ENCODE measurements at regions not wholly inside any gene's neighbourhood (a gene's known extent, or its start where the extent isn't known, plus 50 kb on each side); places are given as distances from the start of the nearest gene placed in this dataset.

- Histone ChIP-seq H2BK15ac (ENCODE audit: low read length) (no peak overlapping the region), H4K91ac (replicated peaks; ENCODE audit: insufficient read length, low read length) (no peak overlapping the region), H2BK5ac (ENCODE audit: low read depth, low read length) (no peak overlapping the region), H3K4me1 (replicated peaks in 1 of 4; ENCODE audit: control insufficient read depth in 3 of 4, insufficient read depth in 4 of 4, low read length in 3 of 4) (peaks cover 0 to 4% (median 1%) of the 10 kb centered on the region in 4 experiments; a peak in 1 of 7 replicates), H3K79me2 (ENCODE audit: control insufficient read depth in 1 of 2, insufficient read depth in 2 of 2, low read length in 2 of 2) (no peaks in the 10 kb centered on the region), H3K79me1 (ENCODE audit: low read depth, low read length) (no peaks in the 10 kb centered on the region), H3K4me2 (ENCODE audit: insufficient read depth in 1 of 2, low read depth in 2 of 2, low read length in 2 of 2) (no peak overlapping the region), H2AFZ (ENCODE audit: low read length) (no peak overlapping the region), H3K9me3 (ENCODE audit: insufficient read depth in 2 of 2, low read depth in 1 of 2, low read length in 1 of 2) (no peaks in the 10 kb centered on the region), H3K4ac (replicated peaks; ENCODE audit: insufficient read length, low read depth, low read length) (no peak overlapping the region), H2BK20ac (ENCODE audit: low read length) (no peak overlapping the region), H3K27ac (ENCODE audit: low read depth, low read length) (no peak overlapping the region), H3K36me3 (ENCODE audit: control insufficient read depth in 2 of 4, insufficient read depth in 4 of 4, low read length in 3 of 4) (no peaks in the 10 kb centered on the region), H3K56ac (replicated peaks; ENCODE audit: insufficient read length, low read depth, low read length) (no peak overlapping the region), H2BK120ac (replicated peaks; ENCODE audit: low read depth, low read length) (no peak overlapping the region), H3K23me2 (ENCODE audit: low read depth, low read length) (no peaks in the 10 kb centered on the region), H4K20me1 (replicated peaks in 1 of 2; ENCODE audit: control insufficient read depth in 1 of 2, insufficient read depth in 2 of 2, low read length in 2 of 2) (no peaks in the 10 kb centered on the region), H4K8ac (ENCODE audit: extremely low read depth, insufficient read depth, low read length) (no peak overlapping the region), H3K4me3 (ENCODE audit: extremely low read depth in 1 of 4, insufficient read depth in 2 of 4, low read depth in 3 of 4, low read length in 4 of 4) (no peak overlapping the region), H4K5ac (ENCODE audit: insufficient read length, low read depth, low read length) (no peak overlapping the region), H3K27me3 (replicated peaks in 1 of 4; ENCODE audit: control insufficient read depth in 3 of 4, extremely low read depth in 1 of 4, insufficient read depth in 3 of 4, low read length in 3 of 4) (no peaks in the 10 kb centered on the region), H3K14ac (ENCODE audit: insufficient read length) (no peak overlapping the region), H2BK12ac (ENCODE audit: low read depth, low read length) (no peak overlapping the region), H2AK5ac (ENCODE audit: low read depth, low read length) (no peak overlapping the region), H3K9ac (replicated peaks in 1 of 4; ENCODE audit: extremely low read depth in 1 of 4, low read depth in 3 of 4, low read length in 3 of 4) (no peak overlapping the region), H3K23ac (ENCODE audit: insufficient read length) (no peak overlapping the region), H3K18ac (ENCODE audit: extremely low read depth, low read length) (no peak overlapping the region)
- ChIA-PET POLR2A (ENCODE audit: partially characterized antibody) (no interaction called here), CTCF (ENCODE audit: partially characterized antibody) (interaction anchor here (1.8 kb wide), 1 partner anchor 9 kb away, joined by 10 read pairs; no protein-coding TSS in a partner anchor)
- no peak for FAIRE-seq
- no peak for DNase-seq (ENCODE audit: low read depth in 1 of 2, low spot score in 2 of 2)
- 91% methylated on average over 4 of the region's 4 CpGs; no CpG with 5 or more reads in 1 of the 2 experiments for WGBS, 2 experiments (ENCODE audit: extremely low coverage in 1 of 2, insufficient coverage in 1 of 2, insufficient read length in 1 of 2, insufficient replicate concordance in 2 of 2, low coverage in 1 of 2, low lambda C conversion rate in 2 of 2, missing lambda C conversion rate in 1 of 2)
- TF ChIP-seq MAX (IDR thresholded peaks at IDR 0.05) = no peak
- TF ChIP-seq KDM4A (IDR thresholded peaks at IDR 0.05; ENCODE audit: low read depth, low read length, severe bottlenecking) = no peak
- TF ChIP-seq SAP30 (IDR thresholded peaks at IDR 0.05; ENCODE audit: insufficient read depth, insufficient replicate concordance, low read length) = no peak
- no peak for TF ChIP-seq ZNF274 (IDR thresholded peaks at IDR 0.05; ENCODE audit: borderline replicate concordance, extremely low read depth, low read length)
- TF ChIP-seq NRF1 (IDR thresholded peaks at IDR 0.05; ENCODE audit: low read depth, low read length) = no peak
- no peak for TF ChIP-seq NANOG (IDR thresholded peaks at IDR 0.05; ENCODE audit: insufficient read depth, low read depth, low read length, poor library complexity, severe bottlenecking)
- TF ChIP-seq JUND (IDR thresholded peaks at IDR 0.05; ENCODE audit: low read length) = no peak
- TF ChIP-seq PHF8 (conservative IDR thresholded peaks at IDR 0.05; ENCODE audit: low read depth, low read length) = no peak
These were observed 631.5 kb upstream of the PTBP2 start for GRCh38 chr1:96090134-96090533.

All from H1 (cell line).